Ishikawa (cell line): ENCODE measurements at regions not wholly inside any gene's neighbourhood (a gene's known extent, or its start where the extent isn't known, plus 50 kb on each side); places are given as distances from the start of the nearest gene placed in this dataset.

ENCODE experiments used
- CEBPB ChIP-seq: IDR thresholded peaks from 2 replicates; pipeline ENCODE4 v1.6.1; 2012
- CREB1 ChIP-seq: IDR thresholded peaks from 2 replicates; pipeline ENCODE4 v1.6.1; 2012; ENCODE audit warnings: low read depth
- EGR1 ChIP-seq: IDR thresholded peaks from 2 replicates; pipeline ENCODE4 v1.6.1; 2012
- EP300 ChIP-seq: IDR thresholded peaks from 2 replicates; pipeline ENCODE4 v1.6.1; 2012; ENCODE audit warnings: borderline replicate concordance
- FOXM1 ChIP-seq: IDR thresholded peaks from 2 replicates; pipeline ENCODE4 v1.6.1; 2012; ENCODE audit warnings: low read depth, borderline replicate concordance
- NFIC ChIP-seq: IDR thresholded peaks from 2 replicates; pipeline ENCODE4 v1.6.1; 2012
- RAD21 ChIP-seq: IDR thresholded peaks from 2 replicates; pipeline ENCODE4 v1.6.1; 2012; ENCODE audit warnings: low read depth
- TAF1 ChIP-seq: IDR thresholded peaks from 2 replicates; pipeline ENCODE4 v1.6.1; 2012; ENCODE audit warnings: low read depth, mild to moderate bottlenecking
- TCF12 ChIP-seq: IDR thresholded peaks from 2 replicates; pipeline ENCODE4 v1.6.1; 2012; ENCODE audit warnings: low read depth
- TEAD4 ChIP-seq: IDR thresholded peaks from 2 replicates; pipeline ENCODE4 v1.6.1; 2012
- YY1 ChIP-seq: IDR thresholded peaks from 2 replicates; pipeline ENCODE4 v1.6.1; 2012; ENCODE audit warnings: low read depth
- ZBTB7A ChIP-seq: IDR thresholded peaks from 2 replicates; pipeline ENCODE4 v1.6.1; 2012; ENCODE audit warnings: low read depth
- TF ChIP-seq, protein P1 (sequence below): IDR thresholded peaks from 2 replicates; pipeline ENCODE4 v1.6.1; 2012
- TF ChIP-seq, protein P2 (sequence below): IDR thresholded peaks from 2 replicates; pipeline ENCODE4 v1.6.1; 2012
- TF ChIP-seq, protein P3 (sequence below): IDR thresholded peaks from 2 replicates; pipeline ENCODE4 v1.6.1; 2012; ENCODE audit warnings: low read depth, mild to moderate bottlenecking

DNA sequence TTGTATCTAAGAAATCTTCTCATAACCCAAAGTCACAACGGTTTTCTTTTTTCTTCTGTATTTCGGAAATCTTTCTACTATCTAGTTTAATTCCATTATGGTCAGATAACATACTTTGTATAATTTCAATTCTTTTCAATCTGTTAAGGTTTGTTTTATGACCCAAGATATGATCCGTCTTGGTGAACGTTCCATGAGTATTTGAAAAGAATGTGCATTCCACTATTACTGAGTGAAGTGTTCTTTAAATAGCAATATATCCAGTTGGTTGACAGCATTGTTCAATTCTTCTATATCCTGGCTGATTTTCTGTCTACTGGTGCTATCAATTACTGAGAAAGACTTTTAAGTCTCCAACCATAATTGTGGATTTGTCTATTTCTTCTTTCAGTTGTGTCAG is 414.5 kb downstream of the TNS1 start:
- TF ChIP-seq EGR1 (no peak), YY1 (no peak), TEAD4 (no peak), TCF12 (no peak), FOXM1 (no peak), RAD21 (no peak), CEBPB (no peak), NFIC (no peak), EP300 (no peak), ZBTB7A (no peak), CREB1 (no peak), TAF1 (no peak)
- TF ChIP-seq, protein P1, sequence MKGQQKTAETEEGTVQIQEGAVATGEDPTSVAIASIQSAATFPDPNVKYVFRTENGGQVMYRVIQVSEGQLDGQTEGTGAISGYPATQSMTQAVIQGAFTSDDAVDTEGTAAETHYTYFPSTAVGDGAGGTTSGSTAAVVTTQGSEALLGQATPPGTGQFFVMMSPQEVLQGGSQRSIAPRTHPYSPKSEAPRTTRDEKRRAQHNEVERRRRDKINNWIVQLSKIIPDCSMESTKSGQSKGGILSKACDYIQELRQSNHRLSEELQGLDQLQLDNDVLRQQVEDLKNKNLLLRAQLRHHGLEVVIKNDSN = no peak
- TF ChIP-seq, protein P2, sequence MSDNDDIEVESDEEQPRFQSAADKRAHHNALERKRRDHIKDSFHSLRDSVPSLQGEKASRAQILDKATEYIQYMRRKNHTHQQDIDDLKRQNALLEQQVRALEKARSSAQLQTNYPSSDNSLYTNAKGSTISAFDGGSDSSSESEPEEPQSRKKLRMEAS = no peak
- TF ChIP-seq, protein P3, sequence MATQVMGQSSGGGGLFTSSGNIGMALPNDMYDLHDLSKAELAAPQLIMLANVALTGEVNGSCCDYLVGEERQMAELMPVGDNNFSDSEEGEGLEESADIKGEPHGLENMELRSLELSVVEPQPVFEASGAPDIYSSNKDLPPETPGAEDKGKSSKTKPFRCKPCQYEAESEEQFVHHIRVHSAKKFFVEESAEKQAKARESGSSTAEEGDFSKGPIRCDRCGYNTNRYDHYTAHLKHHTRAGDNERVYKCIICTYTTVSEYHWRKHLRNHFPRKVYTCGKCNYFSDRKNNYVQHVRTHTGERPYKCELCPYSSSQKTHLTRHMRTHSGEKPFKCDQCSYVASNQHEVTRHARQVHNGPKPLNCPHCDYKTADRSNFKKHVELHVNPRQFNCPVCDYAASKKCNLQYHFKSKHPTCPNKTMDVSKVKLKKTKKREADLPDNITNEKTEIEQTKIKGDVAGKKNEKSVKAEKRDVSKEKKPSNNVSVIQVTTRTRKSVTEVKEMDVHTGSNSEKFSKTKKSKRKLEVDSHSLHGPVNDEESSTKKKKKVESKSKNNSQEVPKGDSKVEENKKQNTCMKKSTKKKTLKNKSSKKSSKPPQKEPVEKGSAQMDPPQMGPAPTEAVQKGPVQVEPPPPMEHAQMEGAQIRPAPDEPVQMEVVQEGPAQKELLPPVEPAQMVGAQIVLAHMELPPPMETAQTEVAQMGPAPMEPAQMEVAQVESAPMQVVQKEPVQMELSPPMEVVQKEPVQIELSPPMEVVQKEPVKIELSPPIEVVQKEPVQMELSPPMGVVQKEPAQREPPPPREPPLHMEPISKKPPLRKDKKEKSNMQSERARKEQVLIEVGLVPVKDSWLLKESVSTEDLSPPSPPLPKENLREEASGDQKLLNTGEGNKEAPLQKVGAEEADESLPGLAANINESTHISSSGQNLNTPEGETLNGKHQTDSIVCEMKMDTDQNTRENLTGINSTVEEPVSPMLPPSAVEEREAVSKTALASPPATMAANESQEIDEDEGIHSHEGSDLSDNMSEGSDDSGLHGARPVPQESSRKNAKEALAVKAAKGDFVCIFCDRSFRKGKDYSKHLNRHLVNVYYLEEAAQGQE = no peak

DNA sequence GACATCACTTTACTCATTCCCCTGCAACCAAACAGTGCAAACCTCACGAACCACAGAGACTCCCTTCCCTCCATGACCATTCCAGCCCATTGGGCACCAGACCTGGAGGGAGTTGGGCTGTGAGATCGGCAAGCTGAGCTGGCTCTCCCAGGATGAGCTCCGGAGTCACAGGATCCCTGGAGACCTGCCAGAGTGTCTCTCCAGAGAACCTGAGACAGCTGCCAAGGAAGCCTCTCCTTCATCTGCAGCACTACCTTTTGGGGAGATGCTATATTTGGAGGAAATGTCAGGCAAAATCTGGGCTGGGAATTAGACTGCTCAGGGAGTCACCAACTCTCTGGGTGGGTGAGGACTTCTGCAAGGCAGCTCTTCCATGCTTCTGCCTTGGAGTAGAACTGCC is 417.4 kb downstream of the TNS1 start:
- TF ChIP-seq EGR1 = no peak
- no peak for TF ChIP-seq CREB1

DNA sequence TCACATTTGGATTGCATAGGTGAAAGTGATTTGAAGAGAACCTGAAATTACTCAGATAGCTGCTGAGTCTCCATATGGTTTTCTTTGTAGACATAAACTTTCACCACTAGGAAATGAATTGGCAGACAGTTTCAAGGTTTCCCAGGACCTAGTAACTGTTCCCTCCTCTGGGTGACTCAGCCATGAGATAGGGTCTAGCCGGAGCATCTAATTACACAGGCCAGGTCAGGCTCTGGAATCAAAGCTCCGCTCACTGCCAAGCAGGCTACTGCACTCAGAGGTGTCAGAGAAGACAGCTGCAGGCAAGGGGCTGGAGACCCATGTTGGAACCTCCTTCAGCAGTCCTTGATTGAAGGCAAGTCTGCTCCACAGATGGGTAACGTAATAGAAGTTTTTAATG is 429.2 kb downstream of the TNS1 start:
- no peak for TF ChIP-seq NFIC

DNA sequence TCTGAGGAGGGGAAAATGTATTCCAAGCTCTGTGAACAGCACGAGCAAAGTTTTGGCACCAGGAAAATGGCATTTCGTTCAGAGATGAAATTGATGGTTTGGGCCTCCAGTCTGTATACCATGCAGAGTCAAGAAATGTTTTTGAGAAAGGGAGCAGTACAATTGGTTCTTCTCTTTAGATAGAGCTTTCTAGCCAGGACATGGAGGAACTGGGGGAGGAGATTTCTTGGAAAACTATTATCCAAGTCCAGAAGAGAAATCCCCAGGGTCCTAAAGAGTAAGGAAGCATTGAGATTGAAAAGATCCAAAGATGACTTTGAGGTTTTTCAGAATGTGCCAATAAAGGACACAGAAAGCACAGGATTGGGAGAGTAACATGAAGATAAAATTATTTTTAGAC is 432.4 kb downstream of the TNS1 start:
- TF ChIP-seq, protein P3 = no peak
- TF ChIP-seq EGR1 (no peak), TAF1 (no peak), TEAD4 (no peak), RAD21 (no peak), CEBPB (no peak), ZBTB7A (no peak)

DNA sequence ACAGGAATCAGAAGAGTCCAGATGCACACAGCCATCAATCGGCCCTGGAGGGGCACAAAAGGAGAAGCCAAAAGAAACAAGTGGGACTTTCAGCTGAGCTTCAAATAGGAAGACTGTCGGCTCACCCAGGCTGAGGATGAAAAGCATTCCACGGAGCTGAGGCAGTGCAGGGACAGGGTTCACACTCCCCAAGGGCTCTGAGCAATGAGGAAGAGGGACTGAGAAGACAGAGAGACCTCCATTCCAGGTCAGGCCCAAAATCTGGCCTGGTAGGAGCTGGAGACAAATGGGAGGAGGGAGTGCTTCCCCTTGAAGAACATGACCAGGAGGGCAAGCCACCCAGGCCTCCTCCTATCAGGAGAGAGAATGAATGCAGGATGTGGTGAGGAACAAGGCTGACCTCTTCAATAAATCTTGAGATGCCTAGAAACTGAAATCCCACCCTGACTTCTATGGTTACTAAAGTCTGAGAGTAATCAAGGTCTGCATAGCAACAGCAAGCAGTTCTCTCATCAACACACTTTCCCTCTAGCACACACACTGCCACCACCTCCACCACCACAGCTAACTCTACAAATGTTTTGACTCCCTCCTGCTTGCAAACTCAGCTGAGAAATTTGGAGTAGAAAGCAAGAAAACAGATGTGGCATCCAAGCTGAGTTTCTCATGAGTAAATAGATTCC is 434.4 kb downstream of the TNS1 start:
- TF ChIP-seq ZBTB7A (no peak), NFIC (no peak), CREB1 (no peak), TEAD4 (no peak), FOXM1 (no peak), CEBPB (no peak), TAF1 (no peak), RAD21 (no peak), EGR1 (no peak), TCF12 (no peak), YY1 (no peak), EP300 (no peak)
- TF ChIP-seq, protein P2 = no peak
- TF ChIP-seq, protein P3 = no peak
- TF ChIP-seq, protein P1 = no peak
